HG03342 (cell line): ENCODE measurements at regions not wholly inside any gene's neighbourhood (a gene's known extent, or its start where the extent isn't known, plus 50 kb on each side); places are given as distances from the start of the nearest gene placed in this dataset.
"Not testable (repeated sequence)": the region's sequence is repeated elsewhere in the genome, so short reads cannot be mapped to it uniquely, and the experiment has no call there.

Experiments used
- ATAC-seq: cut with Tn5 transposase; IDR thresholded peaks from one replicate; pipeline ENCODE4 v1.9.1; 2021; ENCODE audit warnings: mild to moderate bottlenecking, moderate library complexity; ENCODE audit not compliant: unreplicated experiment

- ATAC-seq = not testable (repeated sequence)
Measured at GRCh38 chr12:67488349-67488748, 160.2 kb upstream of the DYRK2 start.

- ATAC-seq = no peak
Measured at GRCh38 chr12:67489007-67489406, 159.5 kb upstream of the DYRK2 start.

- ATAC-seq = no peak
Measured at GRCh38 chr12:67496581-67496980, 152.0 kb upstream of the DYRK2 start.

GRCh38 chr12:67498991-67499390 is 149.6 kb upstream of the DYRK2 start:
- no peak for ATAC-seq

GRCh38 chr12:67501362-67501761 is 147.2 kb upstream of the DYRK2 start:
- no peak for ATAC-seq

GRCh38 chr12:67504026-67504425 is 144.5 kb upstream of the DYRK2 start:
- ATAC-seq = no peak

GRCh38 chr12:67506739-67507138 is 141.8 kb upstream of the DYRK2 start:
- ATAC-seq = no peak

GRCh38 chr12:67508830-67509229 is 139.7 kb upstream of the DYRK2 start:
- ATAC-seq = no peak

GRCh38 chr12:67509666-67510386 is 138.7 kb upstream of the DYRK2 start:
- ATAC-seq = no peak

GRCh38 chr12:67512061-67512460 is 136.5 kb upstream of the DYRK2 start:
- ATAC-seq = no peak

- no peak for ATAC-seq
Measured at GRCh38 chr12:67514502-67514901, 134.0 kb upstream of the DYRK2 start.

GRCh38 chr12:67515679-67516340 is 132.7 kb upstream of the DYRK2 start:
- peak; percentile 84 for ATAC-seq

- ATAC-seq = no peak
Measured at GRCh38 chr12:67517181-67517887, 131.2 kb upstream of the DYRK2 start.

- ATAC-seq = no peak
Measured at GRCh38 chr12:67519484-67520433, 128.8 kb upstream of the DYRK2 start.

GRCh38 chr12:67520606-67521005 is 127.9 kb upstream of the DYRK2 start:
- ATAC-seq = no peak

GRCh38 chr12:67522222-67522621 is 126.3 kb upstream of the DYRK2 start:
- no peak for ATAC-seq

- no peak for ATAC-seq
Measured at GRCh38 chr12:67523538-67523937, 125.0 kb upstream of the DYRK2 start.

GRCh38 chr12:67524861-67525616 is 123.5 kb upstream of the DYRK2 start:
- ATAC-seq = no peak

GRCh38 chr12:67525617-67525884 is 123.0 kb upstream of the DYRK2 start:
- no peak for ATAC-seq

- ATAC-seq = no peak
Measured at GRCh38 chr12:67526129-67526528, 122.4 kb upstream of the DYRK2 start.
